Hematopoietic multipotent progenitor cell treated with erythropoietin and hydrocortisone succinate and interleukin-3 and kit ligand, for 15 days (in vitro differentiated cells): ENCODE measurements at regions not wholly inside any gene's neighbourhood (a gene's known extent, or its start where the extent isn't known, plus 50 kb on each side); places are given as distances from the start of the nearest gene placed in this dataset.
"Not testable (repeated sequence)": the region's sequence is repeated elsewhere in the genome, so short reads cannot be mapped to it uniquely, and the experiment has no call there.

Source experiments
- DNase-seq: peaks from one replicate; pipeline ENCODE4 v3.0.0-alpha.2; 2015; ENCODE audit warnings: low spot score

- no peak for DNase-seq
These were observed 372.9 kb downstream of the NKX6-1 start for GRCh38 chr4:84126061-84126787.

- DNase-seq = no peak
These were observed 389.1 kb downstream of the NKX6-1 start for GRCh38 chr4:84110040-84110439.

DNA sequence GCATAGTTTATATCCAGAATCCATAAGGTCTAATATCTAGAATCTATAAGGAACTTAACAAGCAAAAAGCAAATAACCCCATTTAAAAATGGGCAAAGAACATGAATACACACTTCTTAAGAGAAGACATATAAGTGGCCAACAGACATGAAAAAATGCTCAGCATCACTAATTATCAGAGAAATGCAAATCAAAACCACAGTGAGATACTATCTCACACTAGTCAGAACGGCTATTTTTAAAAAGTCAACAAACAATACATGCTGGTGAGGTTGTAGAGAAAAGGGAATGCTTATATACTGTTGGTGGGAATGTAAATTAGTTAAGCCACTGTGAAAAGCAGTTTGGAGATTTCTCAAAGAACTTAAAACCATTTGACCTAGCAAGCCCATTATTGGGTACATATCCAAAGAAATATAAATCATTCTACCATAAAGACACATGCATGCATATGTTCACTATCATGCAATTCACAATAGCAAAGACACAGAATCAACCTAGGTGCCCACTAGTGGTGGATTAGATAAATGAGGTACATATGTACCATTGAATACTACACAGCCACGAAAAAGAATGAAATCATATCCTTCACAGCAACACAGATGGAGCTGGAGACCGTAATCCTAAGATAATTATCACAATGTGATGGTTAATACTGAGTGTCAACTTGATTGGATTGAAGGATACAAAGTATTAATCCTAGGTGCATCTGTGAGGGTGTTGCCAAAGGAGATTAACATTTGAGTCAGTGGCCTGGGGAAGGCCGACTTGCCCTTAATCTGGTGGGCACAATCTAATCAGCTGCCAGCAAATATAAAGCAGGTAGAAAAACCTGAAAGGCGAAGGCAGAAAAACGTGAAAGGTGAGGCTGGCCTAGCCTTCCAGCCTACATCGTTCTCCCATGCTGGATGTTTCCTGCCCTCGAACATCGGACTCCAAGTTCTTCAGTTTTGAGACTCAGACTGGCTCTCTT is 397.2 kb downstream of the NKX6-1 start:
- not testable (repeated sequence) for DNase-seq

GRCh38 chr4:84100071-84100470 is 399.0 kb downstream of the NKX6-1 start:
- DNase-seq = no peak

- DNase-seq = no peak
These were observed 399.5 kb downstream of the NKX6-1 start for GRCh38 chr4:84099599-84099998.

DNA sequence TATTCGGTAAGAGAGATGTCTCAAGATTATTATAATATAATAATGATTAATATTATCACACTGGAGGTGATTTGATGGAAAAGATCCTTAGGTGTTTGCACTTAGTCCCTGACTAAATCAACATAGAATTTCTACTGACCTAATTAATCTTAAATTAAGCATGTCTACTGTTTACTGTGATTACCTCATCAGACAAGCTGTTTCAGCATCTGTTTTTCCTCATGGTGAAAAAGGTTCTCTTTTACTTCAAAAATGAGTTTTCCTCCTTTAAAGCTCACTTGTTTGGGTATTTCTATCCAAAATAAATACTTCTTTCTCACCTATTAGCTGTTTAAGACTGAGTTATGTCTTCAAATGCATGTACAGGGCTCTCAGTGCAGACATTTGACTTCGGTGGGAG is 407.8 kb downstream of the NKX6-1 start:
- no peak for DNase-seq

- no peak for DNase-seq
These were observed 409.2 kb downstream of the NKX6-1 start for GRCh38 chr4:84089652-84090437.

GRCh38 chr4:84085986-84086385 is 413.1 kb downstream of the NKX6-1 start:
- DNase-seq = no peak

GRCh38 chr4:84070289-84070688 is 428.8 kb downstream of the NKX6-1 start:
- no peak for DNase-seq

DNA sequence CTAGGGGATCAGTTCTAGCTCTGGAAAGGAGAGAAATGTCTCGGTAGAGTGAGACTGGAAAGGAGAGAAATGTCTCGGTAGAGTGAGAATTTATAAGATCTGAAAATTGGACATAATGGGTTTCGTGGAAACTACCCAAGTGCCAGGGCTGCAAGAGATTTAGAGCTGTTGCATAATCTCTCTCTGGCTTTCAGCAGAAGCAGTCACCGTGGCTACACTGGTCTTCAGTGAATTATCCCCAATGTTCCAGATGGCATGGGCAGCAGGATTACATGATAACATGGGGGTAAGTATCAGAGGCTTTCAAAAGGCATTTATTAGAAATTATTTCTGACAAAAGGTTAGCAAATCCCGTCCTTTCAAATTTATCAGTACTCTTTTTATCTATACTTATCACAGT is 435.5 kb downstream of the NKX6-1 start:
- DNase-seq = no peak

DNA sequence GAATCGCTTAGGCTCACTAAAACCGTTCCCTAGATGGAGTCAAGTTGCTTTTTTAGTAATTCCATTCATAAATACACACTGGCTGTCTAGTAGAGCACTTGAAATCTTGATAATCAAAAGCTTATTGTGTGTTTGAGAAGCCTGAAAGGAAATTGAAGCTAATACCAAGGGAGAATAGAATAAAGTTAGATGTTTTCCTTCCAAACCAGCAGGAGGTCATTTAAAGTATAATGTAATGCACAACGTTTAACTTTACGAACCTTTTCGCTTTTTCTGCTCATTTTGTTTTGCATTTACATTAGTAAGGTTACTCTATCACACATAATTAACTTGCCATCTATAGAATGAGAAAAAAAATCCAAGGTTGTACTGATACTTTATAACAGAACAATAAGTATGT is 440.9 kb downstream of the NKX6-1 start:
- DNase-seq = no peak

GRCh38 chr4:84051639-84052038 is 447.5 kb downstream of the NKX6-1 start:
- DNase-seq = no peak

DNA sequence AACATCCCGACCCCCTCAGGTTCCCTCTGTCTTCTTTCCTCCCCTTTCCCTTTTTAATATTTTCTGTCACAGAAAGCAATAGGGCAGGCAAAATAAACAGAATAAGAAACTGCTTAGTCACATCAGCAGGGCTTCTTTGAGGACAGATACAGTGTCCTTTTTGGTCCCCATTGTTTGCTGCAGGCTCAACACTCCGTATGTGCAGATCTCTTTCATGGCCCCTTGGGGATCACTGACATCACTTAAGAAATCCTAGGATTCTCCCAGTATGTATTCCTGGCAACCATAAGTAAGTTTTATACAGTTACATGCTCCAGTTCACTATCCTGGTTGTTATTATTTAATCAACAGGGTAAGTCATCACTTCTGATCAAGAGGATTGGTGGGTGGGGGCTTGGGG is 448.0 kb downstream of the NKX6-1 start:
- no peak for DNase-seq

DNA sequence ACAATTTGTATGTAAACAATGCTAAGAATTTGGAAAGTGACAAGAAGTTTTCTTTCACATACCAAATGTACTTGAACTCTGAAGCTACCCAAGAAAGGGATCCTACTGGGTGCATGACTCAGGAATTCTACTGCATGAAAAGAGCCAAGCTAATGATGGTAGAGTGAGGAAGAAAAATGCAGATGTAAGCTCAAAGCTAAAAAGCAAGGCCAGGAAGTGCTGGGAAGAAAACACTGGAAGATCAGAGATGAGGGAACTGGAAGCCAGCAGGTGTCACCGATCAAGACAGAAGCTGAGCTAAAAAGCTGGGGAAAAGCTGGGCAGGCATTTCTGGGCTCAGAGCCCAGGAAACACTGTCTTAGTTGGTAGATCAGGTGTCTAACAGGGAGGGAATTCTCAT is 449.1 kb downstream of the NKX6-1 start:
- DNase-seq = no peak

DNA sequence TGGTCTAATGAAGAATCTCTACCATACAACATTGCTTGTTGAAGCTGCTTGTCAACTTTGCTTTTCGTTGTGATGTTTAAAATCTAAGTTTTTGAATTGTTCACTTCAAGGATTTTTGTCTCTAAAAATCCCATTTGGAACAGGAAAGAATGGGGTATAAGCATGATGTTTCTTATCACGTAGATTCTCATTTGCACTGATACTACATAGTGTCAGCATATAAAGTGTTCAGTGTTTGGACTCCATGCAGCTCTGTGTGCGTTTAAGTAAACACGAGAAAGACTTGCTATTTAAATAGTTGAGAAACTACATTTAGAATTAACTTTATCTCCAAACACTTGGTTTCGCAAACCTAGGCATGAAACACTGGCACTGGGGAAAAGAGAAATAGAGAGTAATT is 452.5 kb downstream of the NKX6-1 start:
- no peak for DNase-seq

- no peak for DNase-seq
These were observed 457.7 kb downstream of the NKX6-1 start for GRCh38 chr4:84041426-84041825.

DNA sequence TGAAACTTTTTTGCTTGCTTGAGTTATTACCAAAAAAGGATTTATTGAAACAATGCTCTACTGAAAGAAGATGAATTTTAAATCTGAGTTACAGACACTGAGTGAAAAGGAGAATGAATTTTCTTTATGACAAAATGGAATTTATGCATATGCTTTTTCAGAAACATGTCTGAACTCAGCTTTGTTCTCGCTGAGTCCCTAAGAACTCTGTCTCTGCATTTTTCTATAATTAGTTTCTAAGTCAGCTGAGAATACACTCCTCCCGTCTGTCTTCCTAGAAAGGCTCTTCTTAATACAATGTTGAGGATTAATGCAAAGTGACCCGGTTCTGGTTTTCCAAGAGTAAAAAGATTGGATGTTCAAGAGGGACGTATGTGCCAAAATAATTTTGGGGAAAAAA is 463.5 kb downstream of the NKX6-1 start:
- no peak for DNase-seq

GRCh38 chr4:84032372-84032771 is 466.7 kb downstream of the NKX6-1 start:
- DNase-seq = no peak

GRCh38 chr4:84031401-84031800 is 467.7 kb downstream of the NKX6-1 start:
- DNase-seq = no peak

DNA sequence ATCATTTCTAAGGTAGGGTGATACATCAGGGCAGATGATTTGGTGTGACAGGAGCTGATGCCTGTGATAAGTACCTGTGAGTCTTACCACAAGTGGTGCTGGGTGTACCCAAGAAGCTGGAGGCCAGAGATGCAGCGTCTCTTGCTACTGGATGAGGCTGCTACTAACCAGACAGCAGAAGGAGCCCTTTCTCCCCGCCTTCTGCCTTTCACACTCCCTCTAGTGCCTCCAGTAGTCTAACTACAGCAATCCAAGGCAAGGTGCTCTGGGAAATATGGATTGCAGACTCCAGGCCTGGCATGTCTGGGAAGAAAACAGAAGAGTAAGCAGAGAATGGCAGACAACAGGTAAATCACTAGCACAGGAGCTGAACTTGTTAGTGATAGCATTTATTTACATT is 470.8 kb downstream of the NKX6-1 start:
- no peak for DNase-seq

DNA sequence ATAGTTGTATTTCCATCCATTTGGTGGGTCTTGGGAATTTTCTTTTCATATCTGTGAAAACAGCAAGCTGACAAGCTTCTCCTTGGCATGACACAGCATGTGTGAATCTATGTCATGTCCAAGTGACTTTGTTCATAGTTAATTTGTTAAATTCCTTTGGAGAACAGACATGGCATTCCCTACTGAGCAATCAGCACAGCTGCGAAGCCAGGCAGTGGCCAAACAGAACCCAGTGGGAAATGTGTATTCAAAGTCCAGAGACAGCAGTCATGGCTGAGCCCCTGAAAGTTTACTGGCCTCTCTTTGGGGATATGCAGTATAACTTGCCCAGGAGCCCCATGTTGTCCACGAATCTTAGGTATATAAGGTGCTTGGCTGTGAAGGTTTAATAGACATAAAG is 474.7 kb downstream of the NKX6-1 start:
- no peak for DNase-seq

GRCh38 chr4:84022564-84022963 is 476.5 kb downstream of the NKX6-1 start:
- no peak for DNase-seq

- DNase-seq = no peak
These were observed 479.5 kb downstream of the NKX6-1 start for GRCh38 chr4:84019626-84020025.
